PFSK-1 (cell line): ENCODE measurements at regions not wholly inside any gene's neighbourhood (a gene's known extent, or its start where the extent isn't known, plus 50 kb on each side); places are given as distances from the start of the nearest gene placed in this dataset.

ENCODE experiments used
- POLR2AphosphoS5 ChIP-seq: IDR thresholded peaks from 2 replicates; pipeline ENCODE4 v1.6.1; 2012; ENCODE audit warnings: low read depth, mild to moderate bottlenecking, control low read depth, low read length, moderate library complexity
- REST ChIP-seq, 2 experiments: IDR thresholded peaks; 2 replicates each; pipeline versions ENCODE4 v1.6.1 to v1.8.0; 2011 to 2012; ENCODE audit warnings: low read depth in 2 of 2, low read length in 2 of 2, control low read depth in 1 of 2, inconsistent platforms in 1 of 2, mild to moderate bottlenecking in 1 of 2, moderate library complexity in 1 of 2; ENCODE audit not compliant: insufficient read depth in 1 of 2
- TAF1 ChIP-seq: IDR thresholded peaks from 2 replicates; pipeline ENCODE4 v1.6.1; 2012; ENCODE audit warnings: low read length, control low read depth, borderline replicate concordance; ENCODE audit not compliant: insufficient read depth

DNA sequence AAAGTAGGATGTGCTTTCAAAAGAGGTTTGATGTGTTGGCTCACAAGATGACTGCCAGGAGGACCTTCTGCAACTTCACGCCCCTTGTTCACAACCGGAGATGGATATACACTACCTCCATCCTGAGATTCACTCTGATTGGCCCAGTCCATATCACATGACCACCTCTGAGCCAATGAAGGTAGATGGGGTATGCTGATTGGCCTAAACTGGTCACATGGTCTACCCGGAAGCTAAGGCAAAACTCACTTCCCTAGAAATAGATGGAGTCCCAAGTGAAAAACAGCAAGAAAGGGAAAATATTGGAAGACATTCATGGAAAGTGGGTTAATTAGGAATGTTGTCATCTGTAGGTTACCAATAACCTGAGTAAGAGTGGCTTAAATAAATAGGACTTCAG is 119.7 kb upstream of the MRI1 start:
- no peak for TF ChIP-seq REST (IDR thresholded peaks at IDR 0.05; ENCODE audit: insufficient read depth in 1 of 2, low read depth in 2 of 2, low read length in 2 of 2)
- no peak for TF ChIP-seq POLR2AphosphoS5
- no peak for TF ChIP-seq TAF1
